Activated gamma-delta T cell treated with Interleukin-2 at 50 U/mL for 16 hours (primary cell): ENCODE measurements at regions not wholly inside any gene's neighbourhood (a gene's known extent, or its start where the extent isn't known, plus 50 kb on each side); places are given as distances from the start of the nearest gene placed in this dataset.
A peak's percentile ranks its signal among the peaks of the same experiment; 100 is the strongest.

Source experiments
- DNase-seq: peaks from one replicate; pipeline ENCODE4 v3.0.0-alpha.2; 2020

DNA sequence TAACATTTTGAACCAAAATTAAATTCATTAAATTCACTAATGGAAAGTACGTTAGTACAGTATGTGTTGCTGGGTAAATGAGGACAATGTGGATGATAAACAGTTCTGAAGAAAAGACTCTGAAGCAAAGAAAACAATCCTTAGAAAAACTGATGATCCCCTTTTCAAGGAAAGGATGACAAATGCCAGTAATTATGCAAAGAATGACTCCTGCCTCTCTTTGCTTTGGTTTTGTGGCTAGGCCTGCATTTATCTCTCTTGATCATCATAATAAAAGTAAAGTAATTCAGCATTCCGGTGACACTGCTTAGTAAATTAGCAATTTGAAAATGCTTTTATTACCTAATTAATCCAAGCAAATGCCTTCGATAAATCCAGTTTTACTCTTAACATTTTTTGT lies 652.2 kb upstream of the DIPK2B start:
- DNase-seq = no peak

- DNase-seq = peak; percentile 23
Measured at GRCh38 chrX:45851434-45851991, 650.8 kb upstream of the DIPK2B start.

- peak; percentile 10 for DNase-seq
Measured at GRCh38 chrX:45850775-45851433, 650.2 kb upstream of the DIPK2B start.

DNA sequence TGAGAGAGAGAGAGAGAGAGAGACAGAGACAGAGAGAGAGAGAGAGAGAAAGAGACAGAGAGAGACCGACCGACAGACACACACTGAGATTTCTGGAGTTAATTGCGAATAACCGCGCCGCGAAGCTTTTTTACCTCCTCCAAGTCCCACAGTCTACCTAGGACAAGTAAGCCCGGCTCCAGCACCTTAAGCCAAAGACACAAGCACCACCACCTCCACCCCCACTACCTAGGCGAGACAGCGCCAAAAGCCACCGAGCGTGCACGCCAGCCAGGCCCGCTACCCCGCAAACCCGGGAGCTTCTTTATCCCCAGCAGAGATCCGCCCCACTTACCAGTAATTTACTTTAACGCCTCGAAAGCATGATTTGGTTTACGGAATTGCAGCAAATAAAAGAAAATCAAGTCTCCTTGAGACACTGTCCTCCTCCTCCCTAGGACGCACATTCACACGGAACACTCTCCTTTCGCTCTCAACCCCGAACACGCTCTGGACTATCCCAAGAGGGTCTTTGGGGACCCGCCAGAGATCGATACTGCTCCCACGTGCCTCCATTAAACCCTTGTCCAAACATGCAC lies 649.6 kb upstream of the DIPK2B start:
- peak; percentile 6 for DNase-seq

DNA sequence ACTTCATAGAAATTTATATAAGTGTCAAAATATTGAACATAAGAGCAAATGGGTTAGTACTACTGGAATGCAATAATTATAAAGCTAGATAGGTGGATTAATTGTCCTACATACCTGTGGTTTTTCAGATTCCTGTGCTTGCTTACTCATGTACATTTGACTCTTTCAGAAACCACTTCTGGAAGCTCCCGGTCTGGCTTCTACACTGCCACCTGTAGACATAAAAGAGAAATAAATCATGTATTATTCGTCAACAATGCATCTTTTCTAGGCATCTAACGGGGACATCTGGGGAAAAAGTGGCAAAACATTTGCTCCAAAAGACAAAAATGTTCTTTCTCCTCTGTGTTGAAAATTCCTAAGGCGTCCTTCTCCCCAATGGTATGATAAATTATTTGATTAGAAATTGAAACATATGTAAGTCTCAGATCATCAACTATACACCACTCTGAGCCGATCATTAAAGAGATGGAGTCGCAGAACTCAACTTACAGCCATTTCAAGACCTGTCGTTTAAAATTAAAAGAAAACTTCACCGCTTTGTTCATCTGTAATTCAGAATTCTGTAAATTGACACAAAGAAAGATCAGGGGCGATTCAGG lies 648.7 kb upstream of the DIPK2B start:
- DNase-seq = peak; percentile 5

DNA sequence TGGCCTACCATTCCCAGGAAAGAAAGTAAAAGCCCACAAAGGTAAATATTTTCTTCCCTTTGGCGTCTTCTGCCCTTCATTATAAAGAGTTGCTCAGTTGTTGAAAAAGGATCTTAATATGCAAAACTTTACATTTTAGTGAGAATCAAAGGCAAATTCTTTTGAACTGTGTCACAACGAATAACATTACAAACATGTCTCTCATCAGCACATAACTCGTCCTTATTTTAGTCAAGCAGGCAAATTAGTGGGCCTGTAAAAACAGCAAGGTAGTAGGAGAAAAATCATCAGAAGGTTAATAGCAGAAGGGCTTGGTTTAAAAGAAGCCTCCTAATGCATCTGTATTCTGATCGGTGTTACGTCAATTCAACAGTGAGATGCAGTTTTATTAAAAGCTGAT lies 647.3 kb upstream of the DIPK2B start:
- no peak for DNase-seq

DNA sequence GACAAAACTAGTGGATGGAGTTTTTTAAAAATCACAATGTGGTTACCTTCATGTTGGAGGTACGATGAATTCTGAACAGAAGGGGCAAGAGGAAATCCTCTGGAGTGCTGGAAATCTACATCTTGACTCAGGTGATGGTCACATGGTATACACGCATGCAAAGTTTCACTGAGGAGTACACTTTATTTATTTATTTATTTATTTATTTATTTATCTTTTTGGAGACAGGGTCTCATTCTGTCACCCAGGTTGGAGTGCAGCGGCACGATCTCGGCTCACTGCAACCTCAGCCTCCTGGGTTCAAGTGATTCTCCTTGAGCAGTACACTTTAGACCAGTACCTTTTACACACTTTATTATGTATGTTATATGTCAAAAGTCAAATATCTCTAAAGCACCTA lies 645.7 kb upstream of the DIPK2B start:
- no peak for DNase-seq

DNA sequence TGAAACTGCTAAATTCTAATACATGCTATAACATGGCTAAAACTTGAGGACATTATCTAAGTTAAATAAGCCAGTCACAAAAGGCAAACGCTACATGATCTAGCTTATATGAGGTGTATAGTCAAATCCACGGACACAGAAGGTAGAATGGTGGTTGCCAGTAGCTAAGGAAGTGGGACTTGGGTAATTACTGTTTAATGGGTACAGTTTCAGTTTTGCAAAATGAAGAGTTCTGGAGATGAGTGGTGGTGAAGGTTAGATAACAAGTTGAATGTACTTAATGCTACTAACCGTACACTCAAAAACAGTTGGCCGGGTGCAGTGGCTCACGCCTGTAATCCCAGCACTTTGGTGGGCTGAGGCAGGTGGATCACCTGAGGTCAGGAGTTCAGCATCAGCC lies 644.5 kb upstream of the DIPK2B start:
- no peak for DNase-seq

- DNase-seq = no peak
Measured at GRCh38 chrX:45843518-45843917, 642.8 kb upstream of the DIPK2B start.

GRCh38 chrX:45842926-45843315 lies 642.2 kb upstream of the DIPK2B start:
- DNase-seq = no peak

DNA sequence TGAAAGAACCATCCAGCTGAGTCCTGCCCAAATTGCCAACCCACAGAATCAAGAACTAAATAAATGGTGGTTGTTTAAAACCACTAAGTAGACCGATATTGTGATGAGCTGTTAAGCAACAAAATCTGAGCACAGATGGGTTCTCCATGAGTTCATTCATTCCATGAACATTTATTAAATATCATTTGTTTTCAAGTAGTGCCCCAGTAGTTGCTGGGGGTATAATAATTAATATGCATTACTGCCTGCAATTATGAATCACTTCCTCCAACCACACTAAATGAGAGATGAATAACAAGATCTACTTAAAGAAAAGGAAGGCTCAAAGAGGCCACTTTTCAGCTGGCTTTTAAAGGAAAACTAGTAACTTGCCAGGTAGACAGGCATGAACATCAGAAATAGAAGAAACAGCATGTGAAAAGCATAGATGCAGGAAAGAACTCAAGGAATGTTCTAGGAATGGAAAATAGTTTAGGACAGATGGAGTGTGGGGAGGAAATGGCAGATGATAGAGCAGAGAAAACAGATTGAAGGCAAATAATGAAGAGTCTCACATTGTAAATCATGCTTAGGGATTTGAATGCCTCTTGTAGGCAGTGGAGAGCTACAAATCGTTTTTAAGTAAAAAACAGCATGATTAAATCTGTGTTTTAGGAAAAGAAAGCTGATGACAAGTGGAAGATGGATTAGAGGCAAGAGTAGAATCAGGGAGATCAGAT lies 641.7 kb upstream of the DIPK2B start:
- DNase-seq = no peak

- no peak for DNase-seq
Measured at GRCh38 chrX:45840411-45840950, 639.8 kb upstream of the DIPK2B start.

GRCh38 chrX:45830343-45830742 lies 629.7 kb upstream of the DIPK2B start:
- DNase-seq = no peak

DNA sequence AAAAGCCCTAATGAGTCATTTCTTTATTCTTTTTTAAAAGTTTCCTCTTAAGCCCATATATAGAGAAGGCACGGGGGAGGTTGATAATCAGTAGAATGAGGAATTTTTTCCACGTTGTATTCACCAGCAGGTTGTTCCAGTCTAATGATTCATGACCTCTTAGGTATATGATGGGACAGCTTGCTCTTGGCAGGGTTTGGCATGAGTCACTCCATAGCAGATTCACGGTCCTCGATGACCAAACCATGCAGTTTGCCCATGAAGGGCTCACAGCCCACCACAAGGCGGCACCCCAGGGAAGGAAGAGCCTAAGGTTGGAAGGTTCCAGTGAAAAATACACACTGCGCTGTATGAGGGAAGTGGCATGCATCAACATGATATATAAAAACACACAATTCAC lies 623.8 kb upstream of the DIPK2B start:
- no peak for DNase-seq

DNA sequence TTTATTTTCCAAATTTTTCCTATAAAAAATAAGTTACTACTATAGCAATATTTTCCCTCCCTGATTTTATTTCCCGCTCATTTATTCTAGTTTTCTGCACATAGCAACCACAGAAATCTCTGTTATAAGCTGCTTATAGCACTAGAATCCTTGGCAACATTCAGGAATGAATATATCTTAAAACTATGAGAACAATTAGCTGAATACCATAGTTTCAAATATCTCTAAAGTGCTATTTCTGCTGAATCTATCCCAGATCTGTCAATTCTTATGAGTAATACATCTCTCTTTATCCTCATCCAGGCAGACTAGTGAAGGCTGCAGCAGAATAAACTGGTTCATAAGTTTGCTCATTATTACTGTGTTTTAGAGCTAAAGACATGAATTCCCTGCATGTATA lies 622.9 kb upstream of the DIPK2B start:
- no peak for DNase-seq

DNA sequence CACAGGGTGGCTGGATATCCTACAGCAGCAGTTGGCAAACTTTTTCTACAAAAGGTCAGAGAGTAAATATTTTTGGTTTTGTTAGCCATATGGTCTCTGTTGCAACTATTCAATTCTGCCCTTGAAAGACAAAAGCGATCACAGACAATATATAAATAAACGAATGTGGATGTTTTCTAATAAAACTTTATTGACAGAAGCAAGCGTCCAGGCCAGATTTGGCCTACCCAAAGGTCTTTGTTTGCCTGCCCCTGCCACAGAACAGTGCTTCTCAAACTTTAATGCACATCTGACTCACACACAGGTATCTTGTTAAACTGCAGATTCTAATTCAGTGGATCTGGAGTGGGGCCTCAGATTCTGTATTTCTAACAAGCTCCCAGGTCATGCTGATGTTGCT lies 621.4 kb upstream of the DIPK2B start:
- no peak for DNase-seq

DNA sequence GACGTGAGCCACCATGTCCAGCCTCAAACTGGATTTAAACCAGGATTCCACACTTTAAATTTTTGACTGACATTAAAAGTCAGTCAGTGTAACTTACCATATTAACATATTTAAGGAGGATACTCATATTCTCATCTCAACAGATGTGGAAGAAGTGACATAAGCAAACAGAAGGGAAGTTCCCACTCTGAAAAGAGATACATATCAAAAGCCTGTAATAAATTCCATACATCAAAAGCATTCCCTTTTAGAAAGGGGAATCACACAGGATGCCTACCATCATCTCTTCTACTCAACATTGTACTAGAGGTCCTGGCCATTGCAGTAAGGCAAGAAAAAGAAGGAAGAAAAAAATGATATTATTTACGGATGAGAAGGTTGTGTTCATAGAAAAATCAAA lies 618.2 kb upstream of the DIPK2B start:
- no peak for DNase-seq

DNA sequence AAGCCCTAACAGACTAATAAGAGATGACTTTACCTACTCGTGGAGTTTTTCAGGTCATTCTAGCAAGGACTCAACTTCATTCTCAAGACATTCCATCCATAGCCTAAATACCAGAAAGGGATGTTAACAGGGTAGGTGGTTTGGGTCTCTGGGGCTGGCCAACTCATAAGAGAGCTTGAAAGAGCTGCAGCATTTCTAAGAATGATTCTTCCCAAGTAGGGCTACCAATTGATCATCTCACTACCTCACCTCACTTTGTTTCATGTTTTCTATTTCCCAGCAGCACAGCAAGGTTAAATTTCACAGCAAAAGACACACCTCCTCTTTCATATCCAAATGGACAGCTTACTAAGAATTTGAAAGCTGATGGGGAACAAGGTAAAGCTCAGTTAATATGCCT lies 614.8 kb upstream of the DIPK2B start:
- no peak for DNase-seq

DNA sequence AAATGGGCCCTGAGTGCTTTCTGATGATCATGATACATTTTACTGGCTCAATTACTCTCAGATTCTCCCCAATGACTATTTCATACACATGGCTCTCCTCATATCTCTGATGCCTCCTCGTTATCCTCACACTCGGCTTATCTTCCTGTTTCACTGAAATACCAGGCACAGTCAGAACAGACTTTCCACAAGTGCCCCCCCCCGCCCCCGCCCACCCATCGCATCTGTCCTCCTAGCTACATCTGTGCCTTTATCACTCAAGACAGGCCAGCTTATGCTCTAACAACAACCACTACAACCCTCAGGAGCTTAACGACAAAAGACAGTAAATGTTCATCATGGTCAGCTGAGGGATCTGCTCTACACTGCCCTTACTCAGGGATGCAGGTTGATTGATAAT lies 610.6 kb upstream of the DIPK2B start:
- DNase-seq = no peak

DNA sequence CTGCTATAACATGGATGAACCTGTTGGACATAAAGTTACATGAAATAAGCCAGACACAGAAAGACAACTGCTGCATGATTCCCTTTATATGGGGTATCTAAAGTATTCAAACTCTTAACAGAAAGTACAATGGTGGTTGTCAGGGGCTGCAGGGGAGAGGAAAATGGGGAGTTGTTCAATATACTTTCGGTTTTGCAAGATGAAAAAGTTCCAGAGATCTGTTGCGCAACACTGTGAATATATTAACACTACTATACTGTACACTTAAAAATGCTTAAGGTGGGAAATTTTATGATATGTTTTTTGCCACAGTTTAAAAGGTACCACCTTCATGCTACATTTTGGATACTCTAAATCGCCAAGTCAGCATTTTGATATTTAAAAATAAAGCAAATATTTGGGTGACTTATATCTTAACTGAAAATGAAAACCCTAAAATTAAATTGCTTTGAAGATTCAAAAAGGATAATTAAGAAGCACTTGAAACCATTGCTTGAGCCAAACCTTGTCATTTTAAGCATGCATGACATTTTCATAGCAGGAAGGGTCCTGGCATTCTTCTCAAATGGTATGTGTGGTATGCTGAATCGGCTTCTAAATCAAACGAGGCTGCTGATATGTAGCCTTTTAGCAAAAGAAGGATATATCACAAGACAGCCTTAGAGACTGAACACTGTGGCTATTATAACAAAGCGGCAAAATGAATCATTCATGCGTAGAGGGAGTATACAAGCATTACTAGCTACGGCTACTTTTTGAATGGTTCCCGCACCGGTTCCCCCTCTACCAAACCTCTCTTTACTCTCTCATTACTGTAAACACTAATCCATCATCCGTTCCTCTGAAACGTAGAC lies 607.1 kb upstream of the DIPK2B start:
- no peak for DNase-seq

DNA sequence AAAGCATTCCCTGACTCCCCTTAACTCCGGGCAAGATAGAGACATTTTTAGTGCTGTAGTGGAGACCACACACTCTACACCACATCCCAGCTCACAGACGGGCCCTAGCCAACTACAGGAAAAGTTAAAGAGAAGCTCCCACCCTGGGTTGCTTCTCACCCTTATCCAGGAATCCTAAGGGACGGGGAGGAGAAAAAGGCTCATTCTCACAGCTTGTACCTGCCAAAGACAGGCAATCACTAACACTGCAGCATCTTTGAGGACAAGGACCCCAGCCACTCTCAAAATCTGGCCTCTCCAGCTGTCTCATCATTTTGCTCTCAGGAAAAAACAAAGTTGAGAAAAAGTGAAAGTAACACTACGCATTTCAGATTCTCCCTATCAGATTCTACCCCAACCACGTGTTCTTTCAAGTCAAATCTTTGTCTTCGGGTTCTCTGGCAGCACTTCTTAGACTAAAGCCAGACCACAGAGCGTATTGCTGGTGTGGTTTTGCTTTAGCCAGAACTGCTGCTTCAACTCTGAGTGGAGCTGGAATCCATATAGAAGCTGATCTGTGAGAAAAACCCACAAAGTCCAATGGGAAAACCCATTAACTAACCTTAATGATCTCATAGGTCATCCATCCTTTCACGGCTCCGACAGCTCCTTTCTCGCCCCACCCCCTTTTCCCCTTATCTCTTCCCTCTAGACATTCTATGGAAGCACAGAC lies 605.9 kb upstream of the DIPK2B start:
- peak; percentile 31 for DNase-seq

DNA sequence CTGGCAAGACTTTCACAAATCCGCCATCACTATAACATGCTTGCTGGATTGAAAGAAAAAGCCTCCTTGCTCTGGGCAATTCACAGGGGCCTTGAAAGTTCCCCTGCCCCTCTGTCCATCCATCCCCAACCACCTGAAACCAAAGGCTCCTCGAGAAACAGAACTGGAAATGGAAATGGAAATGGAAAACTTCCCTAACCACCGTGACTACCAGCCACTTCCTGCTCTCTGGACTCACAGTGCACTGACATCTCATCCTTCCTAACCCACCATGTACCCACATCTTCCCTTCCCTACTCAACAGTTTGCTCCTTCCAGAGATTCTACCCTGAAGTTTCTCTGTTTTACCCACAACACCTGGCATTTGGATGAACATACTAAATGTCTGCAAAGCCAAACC lies 603.6 kb upstream of the DIPK2B start:
- DNase-seq = no peak
